GM19043 (cell line): ENCODE measurements at regions not wholly inside any gene's neighbourhood (a gene's known extent, or its start where the extent isn't known, plus 50 kb on each side); places are given as distances from the start of the nearest gene placed in this dataset.

Experiments used
- ATAC-seq: cut with Tn5 transposase; IDR thresholded peaks from one replicate; pipeline ENCODE4 v1.9.1; 2021; ENCODE audit warnings: low read depth; ENCODE audit not compliant: unreplicated experiment

DNA sequence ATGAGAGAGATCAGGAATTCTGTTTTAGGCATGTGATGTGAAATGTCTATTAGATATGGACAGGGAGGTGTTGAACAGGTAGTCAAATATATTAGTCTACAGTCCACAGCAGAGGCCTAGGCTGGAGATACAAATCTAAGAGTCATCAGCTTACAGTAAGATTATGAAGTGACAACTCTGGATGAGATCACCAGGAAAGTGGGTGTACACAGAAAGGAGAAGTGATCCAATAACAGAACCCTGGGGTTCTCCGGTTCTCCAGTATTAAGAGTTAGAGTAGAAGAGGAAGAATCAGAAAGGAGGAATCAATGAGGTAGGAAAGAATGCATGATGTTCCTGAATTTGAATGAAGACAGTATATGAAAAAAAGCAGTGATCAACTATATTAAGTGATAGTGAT is 362.3 kb downstream of the FIGN start:
- no peak for ATAC-seq

DNA sequence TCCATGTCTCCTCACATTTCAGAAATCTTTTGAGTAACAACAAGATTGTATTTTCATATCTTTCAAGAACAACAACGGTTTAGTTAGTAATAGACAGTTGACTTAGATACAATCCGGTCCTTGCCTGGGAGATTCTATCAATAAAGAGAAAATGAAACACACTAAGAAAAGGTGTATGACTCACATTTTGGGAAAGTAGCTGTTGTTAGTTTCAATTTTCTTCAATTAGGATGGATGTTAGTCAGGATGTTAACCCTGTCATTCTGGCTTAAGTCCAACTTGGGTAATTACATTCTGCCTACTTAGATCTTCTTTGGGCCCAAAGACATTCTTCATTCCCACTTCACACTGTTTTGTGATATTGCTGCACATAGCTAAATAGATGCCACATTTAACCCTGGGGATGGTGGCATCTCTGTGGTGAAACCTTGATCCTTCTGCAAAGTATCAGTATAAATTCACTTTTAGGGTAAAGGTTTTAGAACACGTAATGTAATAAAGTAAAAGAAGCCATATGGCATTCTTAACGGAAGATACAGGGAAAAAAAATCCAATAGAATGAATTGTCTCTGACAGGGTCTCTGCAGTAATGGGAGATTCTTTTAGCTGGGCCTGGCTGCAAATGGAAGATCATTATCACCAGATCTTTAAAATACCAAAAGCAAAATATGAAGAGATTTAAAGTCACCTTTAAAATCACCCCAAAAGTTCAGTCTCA is 365.5 kb downstream of the FIGN start:
- no peak for ATAC-seq

DNA sequence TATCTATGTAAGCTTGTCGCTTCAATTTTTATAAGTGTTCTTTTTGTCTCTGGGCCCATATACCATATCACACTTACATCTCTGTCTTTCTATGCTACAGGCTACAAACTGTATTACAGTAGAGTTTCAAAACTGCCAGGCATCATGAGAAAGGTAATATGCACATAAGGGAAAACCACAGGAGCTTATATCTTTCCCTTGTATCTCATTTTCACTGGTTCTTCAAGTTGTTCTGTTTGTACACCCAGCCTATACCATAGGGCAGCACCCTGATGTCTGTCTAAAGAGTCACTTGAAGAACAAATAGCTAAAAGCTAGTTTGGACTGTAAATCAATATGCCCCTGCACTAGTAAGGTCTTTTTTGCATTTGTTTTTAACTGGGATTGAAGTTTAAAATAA is 366.7 kb downstream of the FIGN start:
- ATAC-seq, result no peak

DNA sequence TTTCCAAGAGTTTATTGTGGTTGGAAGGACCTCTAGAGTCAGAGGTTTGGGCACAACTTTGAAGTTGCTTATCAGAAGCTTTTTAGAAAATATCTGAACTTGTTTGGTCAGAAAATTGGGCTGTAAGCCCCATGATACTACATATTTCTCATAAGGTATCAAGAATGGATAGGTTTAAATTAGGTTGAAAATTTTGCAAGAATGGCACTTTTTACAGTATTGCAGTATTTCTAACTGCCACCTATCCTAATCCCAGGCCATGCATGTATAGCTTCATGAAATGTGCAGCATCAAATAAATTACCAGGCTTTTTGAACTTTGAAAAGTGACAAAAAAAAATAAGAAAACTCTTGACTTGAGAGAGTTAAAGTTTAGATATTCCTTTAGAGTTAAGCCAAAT is 367.2 kb downstream of the FIGN start:
- ATAC-seq, result no peak

DNA sequence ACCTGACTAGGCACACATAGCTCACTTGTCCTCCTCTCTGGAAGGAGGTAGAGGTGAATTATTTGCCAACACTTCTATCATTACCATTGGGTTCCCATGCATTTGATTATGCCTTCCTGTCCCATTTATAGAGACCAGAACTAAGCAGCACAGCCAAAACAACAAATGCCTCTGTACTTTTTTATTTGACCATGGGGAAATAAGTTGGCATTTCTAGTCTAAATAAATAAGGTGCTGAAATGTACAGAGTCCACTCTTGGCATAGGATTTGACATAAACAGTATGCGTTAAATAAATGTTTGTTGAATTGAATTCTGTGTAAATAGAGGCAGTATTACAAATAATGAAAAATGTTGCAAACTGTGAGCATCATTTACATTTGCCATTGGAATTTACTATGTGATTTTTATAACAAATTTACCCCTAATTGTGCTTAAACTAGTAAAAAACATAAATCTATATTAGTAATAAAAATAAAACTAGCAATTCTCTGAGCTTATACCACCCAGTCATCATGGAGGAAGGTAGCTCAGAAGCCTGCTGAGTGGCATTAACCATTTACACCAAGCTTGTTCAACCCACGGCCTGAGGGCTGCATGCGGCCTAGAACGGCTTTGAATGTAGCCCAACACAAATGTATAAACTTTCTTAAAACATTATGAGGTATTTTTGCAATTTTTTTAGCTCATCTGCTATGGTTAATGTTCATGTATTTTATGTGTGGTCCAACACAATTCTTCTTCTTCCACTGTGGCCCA is 367.8 kb downstream of the FIGN start:
- ATAC-seq, result no peak

DNA sequence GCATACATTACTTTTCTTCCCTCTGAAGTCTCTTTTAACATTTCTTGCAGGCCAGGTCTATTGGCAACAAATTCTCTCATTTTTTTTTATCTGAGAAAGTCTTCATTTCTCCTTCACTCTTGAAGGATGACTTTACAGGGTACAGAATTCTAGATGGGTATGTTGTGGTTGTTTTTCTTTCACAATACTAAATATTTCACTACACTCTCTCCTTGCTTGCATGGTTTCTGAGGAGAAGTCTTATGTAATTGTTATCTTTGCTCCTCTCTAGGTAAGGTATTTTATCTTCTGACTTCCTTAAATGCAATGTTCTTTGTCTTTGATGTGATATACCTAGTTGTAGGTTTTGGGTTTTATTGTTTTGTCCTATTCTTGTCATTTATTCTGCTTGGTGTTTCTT is 371.1 kb downstream of the FIGN start:
- no peak for ATAC-seq

DNA sequence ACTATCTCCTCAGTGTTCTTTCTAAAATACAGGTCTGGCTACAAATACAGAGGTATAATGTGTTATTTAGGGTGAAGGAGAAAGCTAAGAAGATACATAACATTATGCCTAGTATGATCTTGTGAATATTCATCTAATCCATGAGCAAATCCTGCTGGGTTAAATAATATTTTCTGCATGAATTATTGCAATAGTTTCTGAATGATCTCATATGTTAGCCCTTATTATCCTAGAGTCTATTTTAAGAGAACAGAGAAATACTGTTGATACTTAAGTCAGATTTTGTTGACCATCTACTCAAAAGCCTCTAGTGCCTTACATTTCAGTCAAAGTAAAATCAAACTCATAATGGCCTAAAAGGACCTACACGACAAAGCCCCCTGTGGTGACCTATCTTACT is 382.3 kb downstream of the FIGN start:
- no peak for ATAC-seq

DNA sequence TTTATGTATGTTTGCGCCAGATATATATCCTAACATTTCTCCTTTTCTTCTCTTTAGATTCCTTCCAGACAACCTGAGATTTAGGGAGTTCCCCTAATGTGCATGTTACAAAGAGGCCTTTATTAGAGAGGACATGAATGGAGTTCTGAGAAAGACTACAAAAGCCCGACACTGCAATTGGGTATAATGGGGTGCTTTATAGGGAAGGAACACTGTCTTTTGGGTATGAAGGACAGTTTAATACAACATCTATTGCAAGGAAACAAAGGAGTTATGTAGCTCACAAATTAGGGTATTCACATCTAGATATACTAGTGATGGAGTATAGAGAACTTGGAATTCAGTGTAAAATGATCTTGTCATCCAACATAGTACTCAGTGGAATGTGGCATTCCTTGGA is 383.8 kb downstream of the FIGN start:
- no peak for ATAC-seq

DNA sequence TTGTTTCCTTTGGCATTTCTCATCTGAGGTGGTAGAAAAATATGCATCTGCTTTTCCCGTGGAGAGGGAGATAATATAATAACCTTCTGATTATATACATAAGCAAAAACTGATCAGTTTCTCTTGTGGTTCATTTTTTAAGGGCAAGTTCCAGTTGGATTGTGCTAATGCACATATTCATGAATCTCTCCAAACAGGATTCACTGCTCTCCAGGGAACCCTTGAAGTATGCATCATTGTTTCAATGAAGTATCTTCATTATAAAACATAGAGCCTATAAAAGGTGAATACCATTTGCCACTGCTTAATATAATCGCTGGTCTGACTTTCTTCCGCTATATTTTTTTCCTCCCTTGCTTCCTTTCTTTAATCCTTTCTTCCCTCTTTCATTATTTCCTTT is 384.7 kb downstream of the FIGN start:
- ATAC-seq, result no peak

DNA sequence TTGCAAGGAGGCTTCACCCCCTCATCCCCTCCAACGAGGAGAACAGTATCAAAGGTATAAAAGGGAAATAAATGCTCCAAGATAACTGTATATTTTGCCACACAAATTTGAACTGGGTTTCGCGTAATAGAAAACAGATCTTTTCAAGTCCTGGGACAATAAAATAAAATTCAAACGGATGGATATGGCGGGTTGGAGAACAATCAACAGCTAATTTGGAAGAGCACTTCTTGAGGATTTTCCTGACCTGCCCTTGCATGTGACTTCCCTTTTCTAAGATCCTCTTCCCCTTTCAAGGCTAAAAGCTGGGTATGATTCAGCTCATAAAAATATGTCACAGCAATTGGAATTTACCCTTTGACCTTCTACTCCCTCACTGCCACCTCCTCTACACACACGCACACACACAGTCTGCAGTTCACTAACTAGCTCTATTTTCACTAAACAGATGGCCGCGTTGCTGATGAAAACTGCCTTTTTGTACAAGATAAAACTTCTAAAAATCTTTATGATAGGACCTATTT is 386.9 kb downstream of the FIGN start:
- no peak for ATAC-seq

DNA sequence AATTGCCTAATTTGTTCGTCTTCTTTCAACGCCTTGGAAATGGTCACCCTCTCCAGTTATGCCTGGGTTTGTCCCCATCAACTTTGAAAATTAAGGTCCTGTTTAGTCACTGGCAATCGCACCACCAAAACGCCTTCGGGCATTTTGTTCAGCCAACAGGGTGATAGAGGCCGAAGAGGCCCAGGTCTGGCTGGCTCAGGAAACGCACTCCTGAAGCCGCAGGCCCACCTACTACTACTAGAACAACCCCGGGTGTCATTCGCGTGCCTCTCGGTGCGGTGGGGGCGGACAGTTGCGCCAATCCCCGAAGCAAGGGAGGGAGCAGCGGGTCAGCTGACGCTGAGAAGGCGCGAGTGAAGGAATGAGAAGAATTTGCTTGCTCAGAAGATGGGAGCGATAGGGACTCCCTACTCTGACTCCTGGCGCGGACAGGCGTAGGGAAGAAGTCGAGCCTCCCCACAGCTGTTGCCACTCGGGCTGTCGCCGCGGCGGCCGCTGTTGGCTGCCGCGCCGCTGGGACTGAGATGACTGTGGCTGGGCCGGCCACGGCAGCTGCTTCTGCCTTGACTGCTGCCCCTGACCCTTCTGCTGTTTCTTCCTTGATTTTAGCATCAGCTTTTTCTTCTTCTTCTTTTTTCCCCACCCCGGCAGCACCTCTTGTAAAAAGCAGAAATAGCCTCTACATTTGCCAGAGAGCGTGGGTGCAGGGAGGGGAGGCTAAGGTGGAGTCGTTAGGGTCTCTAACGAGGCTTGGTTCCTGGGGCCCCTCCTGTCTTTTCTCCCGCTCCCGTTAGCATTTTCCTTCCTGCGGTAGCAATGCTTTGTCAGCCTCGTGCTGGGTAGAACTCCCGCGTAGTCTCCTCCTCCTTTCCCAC is 387.6 kb downstream of the FIGN start:
- ATAC-seq, result no peak

DNA sequence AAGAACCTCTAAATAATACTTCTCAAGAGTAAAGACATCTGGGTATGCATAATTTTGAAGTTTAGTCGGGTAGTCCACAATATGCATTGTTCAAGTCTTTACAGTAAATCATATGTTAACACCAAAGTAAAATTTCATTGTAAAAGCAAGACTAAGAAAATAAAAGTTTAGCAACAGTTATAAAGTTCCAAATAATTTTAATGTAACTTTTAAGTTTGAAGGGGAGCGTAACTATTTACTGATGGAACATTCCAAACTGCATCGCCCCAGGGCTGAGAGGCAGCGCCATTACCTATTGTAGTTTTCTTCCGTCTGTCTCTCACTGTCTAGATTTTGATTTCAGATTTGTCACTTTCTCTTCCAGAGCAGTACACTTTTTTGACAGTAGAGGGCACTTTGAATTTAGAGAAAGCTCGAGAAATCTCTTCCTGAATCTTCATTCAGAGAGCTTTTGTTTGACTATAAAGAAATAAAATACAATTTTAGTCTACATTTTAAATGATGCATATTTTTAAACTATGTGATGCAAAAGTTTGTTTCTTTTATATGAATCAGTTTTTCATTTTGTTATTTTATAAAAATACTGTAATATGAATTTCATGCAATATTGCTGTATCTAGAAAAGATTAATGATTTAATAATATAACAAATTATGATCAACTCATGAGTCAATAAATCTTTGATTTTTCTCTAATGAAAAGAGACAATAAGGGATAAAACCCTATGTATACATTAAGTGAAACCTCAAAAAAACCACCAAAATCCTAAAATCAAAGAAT is 389.8 kb downstream of the FIGN start:
- ATAC-seq, result peak; percentile 83

DNA sequence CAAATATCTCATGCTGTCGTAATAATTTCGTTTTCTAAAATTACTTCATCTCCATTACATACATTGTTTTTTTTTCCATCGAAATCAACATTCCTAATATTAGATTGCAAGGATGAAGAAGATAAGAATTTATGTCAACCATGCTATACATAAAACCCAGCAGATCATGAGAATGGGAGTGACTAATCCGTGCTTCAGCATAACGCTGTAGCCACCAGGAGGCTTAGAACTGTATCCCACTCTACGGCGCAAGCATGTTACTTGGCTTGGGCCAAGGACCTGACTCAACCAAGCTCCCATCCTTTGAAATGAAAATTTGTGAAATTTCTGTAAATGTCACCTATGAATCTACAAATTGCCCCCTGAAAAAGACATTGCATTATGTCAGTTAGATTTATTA is 392.5 kb downstream of the FIGN start:
- ATAC-seq, result no peak

DNA sequence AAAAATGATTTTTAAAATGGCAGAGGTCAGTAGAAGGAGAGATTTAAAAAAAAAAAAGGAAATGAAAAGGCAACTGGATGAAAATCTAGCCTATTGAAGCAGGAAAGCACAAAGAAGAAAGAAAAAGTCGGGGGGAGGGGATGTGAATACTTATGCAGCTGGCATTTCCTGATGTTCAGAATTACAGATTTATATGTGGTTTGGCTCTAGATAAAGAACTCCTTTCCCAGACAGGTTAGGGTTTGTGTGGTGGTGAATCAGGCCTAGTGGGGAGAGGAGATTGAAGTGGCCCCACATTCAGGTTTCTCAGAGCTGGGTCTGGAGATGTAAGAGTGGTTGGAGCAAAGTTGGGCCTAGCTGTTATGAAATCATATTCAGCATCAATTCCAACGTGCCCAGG is 394.4 kb downstream of the FIGN start:
- no peak for ATAC-seq

DNA sequence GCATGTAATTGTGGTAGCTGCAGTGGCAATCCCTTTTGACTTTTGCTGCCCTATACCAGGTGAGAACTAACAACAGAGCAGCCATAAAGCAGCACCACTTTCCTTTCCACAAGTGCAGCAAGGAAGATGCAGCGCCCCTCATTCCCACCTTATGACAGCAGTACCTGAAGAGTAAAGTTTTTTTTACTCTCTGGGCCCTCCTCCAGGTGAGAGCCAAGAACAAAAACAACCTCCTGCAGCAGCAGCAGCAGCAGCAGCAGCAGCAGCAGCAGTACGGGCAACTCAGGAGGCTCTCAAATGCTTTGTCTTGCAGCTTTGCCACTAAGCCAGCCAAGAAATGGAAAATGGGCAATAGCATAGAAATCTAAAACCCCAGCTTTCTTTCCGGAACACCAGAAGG is 397.5 kb downstream of the FIGN start:
- no peak for ATAC-seq

DNA sequence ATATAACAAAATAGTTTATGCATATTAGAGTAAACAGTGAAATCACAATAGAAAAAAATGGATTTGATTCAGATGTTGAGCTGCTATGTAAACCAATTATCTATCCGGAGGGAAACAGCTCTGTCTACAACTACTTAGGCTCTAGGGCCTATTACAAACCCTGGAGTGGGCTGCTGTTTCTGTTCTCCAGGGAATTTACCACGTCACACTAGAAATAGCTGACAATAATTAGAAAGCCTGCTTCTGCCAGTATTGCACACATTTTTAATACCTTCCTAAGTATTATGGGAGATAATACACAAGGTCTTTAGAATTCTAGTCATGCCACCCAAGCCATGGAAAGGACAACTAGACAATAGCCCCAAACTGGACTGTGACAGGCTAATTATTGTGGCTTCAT is 411.1 kb downstream of the FIGN start:
- no peak for ATAC-seq

DNA sequence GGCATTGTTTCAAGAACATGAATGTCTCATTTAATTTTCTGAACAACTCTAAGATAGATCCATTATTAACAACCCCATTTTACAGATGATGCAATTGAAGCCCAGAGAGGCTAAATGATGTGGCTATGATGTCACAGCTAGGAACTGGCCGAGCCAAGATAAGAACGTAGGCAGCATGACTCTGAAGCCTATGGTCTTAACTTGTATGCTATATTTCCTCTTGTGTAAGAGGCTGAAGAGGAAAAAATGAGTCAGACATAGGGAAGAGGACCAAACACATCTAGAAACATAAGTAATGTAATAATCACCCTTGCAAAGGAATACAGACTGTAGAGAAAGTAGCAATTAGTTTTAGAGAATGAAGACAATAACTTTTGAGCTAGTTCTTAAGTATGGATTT is 416.8 kb downstream of the FIGN start:
- no peak for ATAC-seq

DNA sequence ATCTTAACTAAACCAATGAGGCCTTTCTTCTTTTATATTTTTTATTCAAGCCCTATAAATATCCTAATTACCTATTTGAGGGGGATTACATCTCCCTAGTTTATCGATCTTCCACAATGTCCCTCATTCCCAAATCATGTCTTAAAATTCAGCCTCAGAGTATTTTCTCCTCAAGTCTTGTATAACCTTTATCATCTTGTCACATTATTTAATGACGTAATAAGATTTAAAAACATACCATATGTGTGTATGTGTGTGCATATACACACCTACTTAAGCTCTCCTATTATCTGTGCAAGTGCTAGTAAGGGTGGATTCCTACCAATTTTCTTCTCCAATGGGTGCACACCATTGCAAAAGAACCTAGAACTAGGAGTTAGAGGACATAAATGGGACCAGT is 421.1 kb downstream of the FIGN start:
- ATAC-seq, result no peak

DNA sequence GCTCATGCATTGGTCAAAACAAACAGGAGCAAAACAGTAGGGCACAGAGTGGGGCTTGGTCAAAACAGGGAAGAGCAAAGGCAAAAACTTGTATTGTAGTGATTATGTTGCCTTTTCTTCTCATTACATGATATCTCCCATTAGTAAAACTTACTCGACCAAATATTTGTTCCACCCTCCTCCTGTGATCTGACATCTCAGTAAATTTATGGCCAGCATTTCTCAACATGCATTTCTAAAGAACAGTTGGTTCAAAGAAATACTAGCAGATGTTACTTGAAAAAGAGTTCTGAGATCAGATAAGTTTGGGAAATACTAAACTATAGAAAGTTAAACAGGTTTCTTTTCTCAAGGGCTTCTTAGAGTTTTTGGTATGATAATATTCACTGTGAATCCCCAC is 423.1 kb downstream of the FIGN start:
- no peak for ATAC-seq

DNA sequence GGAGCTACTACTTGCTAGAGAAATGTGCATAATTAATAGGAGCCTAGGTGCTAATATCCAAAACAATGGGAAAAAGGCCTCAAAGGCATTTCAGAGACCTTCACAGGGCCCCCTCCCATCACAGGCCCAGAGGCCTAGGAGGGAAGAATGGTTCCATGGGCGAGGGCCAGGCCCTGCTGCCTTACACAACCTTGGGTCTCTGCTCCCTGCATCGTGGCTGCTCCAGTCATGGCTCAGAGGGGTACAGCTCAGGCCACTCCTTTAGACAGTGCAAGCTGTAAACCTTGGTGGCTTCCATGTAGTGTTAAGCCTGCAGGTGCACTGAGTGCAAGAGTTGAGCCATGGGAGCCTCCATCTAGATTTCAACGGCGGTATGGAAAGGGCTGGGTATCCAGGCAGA is 429.2 kb downstream of the FIGN start:
- no peak for ATAC-seq
